Liver (tissue), 3 donors: ENCODE measurements at regions not wholly inside any gene's neighbourhood (a gene's known extent, or its start where the extent isn't known, plus 50 kb on each side); places are given as distances from the start of the nearest gene placed in this dataset.

Experiments
- CTCF ChIP-seq: fragments of 150-350 bp; IDR thresholded peaks from 2 replicates; pipeline ENCODE4 v1.5.1; 2017; ENCODE audit warnings: improper control_type of control experiment, low read depth, low read length; ENCODE audit not compliant: missing input control
- RAD21 ChIP-seq, 2 donors: IDR thresholded peaks; 2 replicates each; pipeline ENCODE4 v1.6.1; 2016; ENCODE audit warnings: antibody characterized with exemption in 2 of 2, mild to moderate bottlenecking in 2 of 2
- donor health status: healthy.
- donor health status: healthy.

- TF ChIP-seq CTCF (no peak), RAD21 (IDR thresholded peaks at IDR 0.05) (no peak)
Observed at GRCh38 chr3:104168386-104168785, 1198.3 kb upstream of the ALCAM start.
